ENCODE measurements at regions not wholly inside any gene's neighbourhood (a gene's known extent, or its start where the extent isn't known, plus 50 kb on each side); places are given as distances from the start of the nearest gene placed in this dataset.

DNA sequence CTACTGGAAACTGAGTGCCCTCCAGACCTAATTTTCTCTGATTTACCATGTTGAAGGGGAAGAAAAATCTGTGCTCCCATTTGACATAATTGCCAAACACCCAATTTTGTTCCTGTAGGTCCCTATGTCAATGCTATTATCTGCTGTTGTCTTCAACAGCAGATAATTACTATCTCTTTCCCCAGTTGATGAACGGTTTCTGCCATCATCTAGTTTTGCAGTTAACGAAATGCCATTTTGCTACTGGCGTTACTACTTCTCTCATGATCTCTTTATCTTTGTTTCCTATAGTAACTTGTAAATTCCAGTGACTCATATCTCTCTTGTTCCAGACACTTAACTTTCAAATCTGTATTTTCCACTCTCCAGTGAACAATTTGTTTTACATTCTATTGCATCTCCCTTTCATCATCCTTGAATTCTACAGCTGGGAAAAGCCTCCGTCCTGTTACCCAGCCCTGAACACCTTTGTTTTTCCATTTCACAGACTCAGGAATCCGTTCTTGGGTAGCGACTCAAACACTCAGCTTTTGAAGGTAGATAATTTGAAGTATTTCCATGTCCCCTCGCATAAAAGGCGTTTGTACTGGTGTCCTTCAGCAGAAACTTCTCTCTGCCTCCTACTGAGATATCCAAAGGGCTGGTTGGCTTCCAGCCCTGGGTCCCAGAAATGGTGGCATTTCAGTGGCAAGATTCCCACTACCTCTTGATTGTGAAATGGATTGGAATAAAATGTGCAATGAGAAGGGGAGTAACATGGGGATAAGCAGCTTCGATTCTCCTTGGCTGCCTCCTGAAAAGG lies 111.7 kb downstream of the FOXB1 start:
- no peaks in the 10 kb centered on the region for H3K9me2 ChIP-seq (replicated peaks; ENCODE audit: insufficient read depth)
- no peak overlapping the region for H3K4me3 ChIP-seq
- no peaks in the 10 kb centered on the region for H3K79me2 ChIP-seq
- H3K27me3 ChIP-seq: peaks cover 51% of the 10 kb centered on the region
- TF ChIP-seq EZH2phosphoT487 (IDR thresholded peaks at IDR 0.05; ENCODE audit: low read depth, severe bottlenecking, unreplicated experiment) (no peak), CTCF (IDR thresholded peaks at IDR 0.05; ENCODE audit: poor library complexity) (no peak), EZH2 (IDR thresholded peaks at IDR 0.05; ENCODE audit: borderline replicate concordance) (no peak)
- no peak overlapping the region for H3K27ac ChIP-seq
- no peak for DNase-seq (ENCODE audit: low spot score)
- H3K4me2 ChIP-seq: no peak overlapping the region
- H2AFZ ChIP-seq: no peak overlapping the region
- H4K20me1 ChIP-seq (ENCODE audit: insufficient read depth, poor library complexity, severe bottlenecking): no peaks in the 10 kb centered on the region
- no peaks in the 10 kb centered on the region for H3K4me1 ChIP-seq (ENCODE audit: insufficient read depth)
- no peaks in the 10 kb centered on the region for H3K9me3 ChIP-seq (ENCODE audit: low read depth)
- WGBS (ENCODE audit: low lambda C conversion rate, missing lambda C conversion rate): 52% methylated on average over 9 of the region's 9 CpGs
- no peaks in the 10 kb centered on the region for H3K36me3 ChIP-seq (replicated peaks; ENCODE audit: insufficient read depth, low read depth)

DNA sequence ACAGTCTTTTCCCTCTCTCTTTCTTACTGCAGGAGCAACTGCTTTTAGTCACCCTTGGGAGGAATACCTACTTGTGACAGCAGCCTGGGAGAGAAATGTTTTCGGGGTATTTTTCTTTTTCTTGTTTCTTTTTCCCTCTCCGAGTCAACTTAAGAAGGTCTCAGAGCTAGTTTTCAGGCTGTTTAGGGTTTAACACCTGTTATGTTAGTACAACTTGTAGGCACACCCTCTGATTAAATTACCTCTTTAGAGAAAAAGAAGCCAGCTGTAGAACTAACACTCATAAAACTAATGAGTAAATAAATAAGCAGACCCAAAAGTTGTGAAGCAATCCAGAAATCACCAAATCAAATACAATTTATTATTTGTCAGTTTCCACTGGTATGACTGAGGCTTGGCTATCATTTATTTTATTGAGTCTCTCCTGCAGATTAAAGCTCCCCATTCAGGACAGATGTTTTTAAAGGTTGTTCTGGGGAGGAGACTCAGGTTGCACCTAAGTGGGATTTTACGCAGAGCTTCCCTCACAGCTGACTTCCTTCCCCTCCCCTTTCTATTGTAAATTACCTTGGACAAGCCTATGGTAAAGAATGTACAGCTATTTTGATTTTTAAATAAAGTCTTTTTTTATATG lies 112.5 kb downstream of the FOXB1 start:
- Histone ChIP-seq H3K9me3 (ENCODE audit: low read depth) (no peaks in the 10 kb centered on the region), H3K27me3 (peaks cover 59% of the 10 kb centered on the region), H2AFZ (no peak overlapping the region), H3K9me2 (replicated peaks; ENCODE audit: insufficient read depth) (no peaks in the 10 kb centered on the region), H3K4me2 (no peak overlapping the region), H4K20me1 (ENCODE audit: insufficient read depth, poor library complexity, severe bottlenecking) (no peaks in the 10 kb centered on the region), H3K36me3 (replicated peaks; ENCODE audit: insufficient read depth, low read depth) (no peaks in the 10 kb centered on the region), H3K27ac (no peak overlapping the region), H3K4me3 (no peak overlapping the region), H3K4me1 (ENCODE audit: insufficient read depth) (no peaks in the 10 kb centered on the region), H3K79me2 (no peaks in the 10 kb centered on the region)
- TF ChIP-seq EZH2phosphoT487 (IDR thresholded peaks at IDR 0.05; ENCODE audit: low read depth, severe bottlenecking, unreplicated experiment) (no peak), EZH2 (IDR thresholded peaks at IDR 0.05; ENCODE audit: borderline replicate concordance) (no peak), CTCF (IDR thresholded peaks at IDR 0.05; ENCODE audit: poor library complexity) (no peak)
- 61% methylated on average over 3 of the region's 3 CpGs for WGBS (ENCODE audit: low lambda C conversion rate, missing lambda C conversion rate)
- DNase-seq (ENCODE audit: low spot score): no peak

DNA sequence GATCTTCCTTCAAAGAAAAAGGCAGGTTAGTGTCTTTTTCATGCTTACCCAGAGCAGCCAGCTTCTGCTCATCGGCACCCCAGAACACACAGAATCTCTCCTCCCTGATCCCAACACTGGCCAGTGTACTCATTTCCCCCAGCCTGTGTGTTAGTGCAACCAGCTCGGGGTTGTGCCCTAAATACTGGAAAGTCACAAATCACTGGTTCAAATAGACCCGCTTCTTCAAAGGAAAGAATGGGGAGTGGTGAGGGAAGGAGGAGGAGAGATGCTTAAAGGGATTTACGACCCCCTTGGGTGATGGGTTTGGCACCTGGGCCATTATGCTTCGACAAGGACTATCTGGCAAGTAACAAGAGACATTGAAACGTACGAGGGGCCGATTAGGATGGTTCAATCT lies 114.0 kb downstream of the FOXB1 start:
- H3K9me3 ChIP-seq (ENCODE audit: low read depth): no peaks in the 10 kb centered on the region
- H3K79me2 ChIP-seq: no peaks in the 10 kb centered on the region
- WGBS (ENCODE audit: low lambda C conversion rate, missing lambda C conversion rate): 9% methylated on average over 8 of the region's 8 CpGs
- H3K4me1 ChIP-seq (ENCODE audit: insufficient read depth): no peaks in the 10 kb centered on the region
- no peak overlapping the region for H3K4me2 ChIP-seq
- DNase-seq (ENCODE audit: low spot score): no peak
- TF ChIP-seq EZH2phosphoT487 (IDR thresholded peaks at IDR 0.05; ENCODE audit: low read depth, severe bottlenecking, unreplicated experiment) (no peak), CTCF (IDR thresholded peaks at IDR 0.05; ENCODE audit: poor library complexity) (no peak), EZH2 (IDR thresholded peaks at IDR 0.05; ENCODE audit: borderline replicate concordance) (no peak)
- no peak overlapping the region for H3K27ac ChIP-seq
- no peaks in the 10 kb centered on the region for H4K20me1 ChIP-seq (ENCODE audit: insufficient read depth, poor library complexity, severe bottlenecking)
- H3K27me3 ChIP-seq: peaks cover 60% of the 10 kb centered on the region
- H3K36me3 ChIP-seq (replicated peaks; ENCODE audit: insufficient read depth, low read depth): no peaks in the 10 kb centered on the region
- H3K9me2 ChIP-seq (replicated peaks; ENCODE audit: insufficient read depth): no peaks in the 10 kb centered on the region
- H3K4me3 ChIP-seq: no peak overlapping the region
- H2AFZ ChIP-seq: no peak overlapping the region

Data from hepatocyte (in vitro differentiated cells).